MM.1S (cell line): ENCODE measurements at regions not wholly inside any gene's neighbourhood (a gene's known extent, or its start where the extent isn't known, plus 50 kb on each side); places are given as distances from the start of the nearest gene placed in this dataset.

Experiments
- DNase-seq: peaks from one replicate; pipeline ENCODE4 v3.0.0-alpha.2; 2015
- H2AFZ ChIP-seq: fragments of 300-600 bp; sonication (generic); 2 replicates; pipeline ENCODE4 v1.6.0; 2016; ENCODE audit warnings: antibody characterized with exemption, low read length
- H3F3A ChIP-seq: fragments of 300-600 bp; sonication (generic); 2 replicates; pipeline ENCODE4 v1.6.1; 2016; ENCODE audit warnings: mild to moderate bottlenecking, antibody characterized with exemption, low read length, moderate library complexity, mixed read lengths; ENCODE audit not compliant: insufficient read depth
- H3K27ac ChIP-seq: fragments of 300-600 bp; sonication (generic); 2 replicates; pipeline ENCODE4 v1.5.1; 2016; ENCODE audit warnings: mild to moderate bottlenecking, low read length
- H3K27me3 ChIP-seq: fragments of 300-600 bp; sonication (generic); replicated peaks from 2 replicates; pipeline ENCODE4 v1.6.0; 2016; ENCODE audit warnings: low read length; ENCODE audit not compliant: insufficient read depth
- H3K36me3 ChIP-seq: fragments of 300-600 bp; sonication (generic); replicated peaks from 2 replicates; pipeline ENCODE4 v1.6.1; 2016; ENCODE audit warnings: mild to moderate bottlenecking, low read length, mixed read lengths; ENCODE audit not compliant: insufficient read depth
- H3K4me1 ChIP-seq: fragments of 300-600 bp; sonication (generic); 2 replicates; pipeline ENCODE4 v1.6.1; 2016; ENCODE audit warnings: low read length, mixed read lengths
- H3K4me2 ChIP-seq: fragments of 300-600 bp; sonication (generic); 2 replicates; pipeline ENCODE4 v1.6.0; 2016; ENCODE audit warnings: low read depth, low read length
- H3K4me3 ChIP-seq: fragments of 300-600 bp; sonication (generic); 2 replicates; pipeline ENCODE4 v1.5.1; 2016; ENCODE audit warnings: low read length, mixed read lengths
- H3K79me2 ChIP-seq: fragments of 300-600 bp; sonication (generic); 2 replicates; pipeline ENCODE4 v1.6.1; 2016; ENCODE audit warnings: mixed run types, low read length, mixed read lengths
- H3K9ac ChIP-seq: fragments of 300-600 bp; sonication (generic); 2 replicates; pipeline ENCODE4 v1.6.1; 2016; ENCODE audit warnings: low read length, mixed read lengths
- H3K9me2 ChIP-seq: fragments of 300-600 bp; sonication (generic); replicated peaks from 2 replicates; pipeline ENCODE4 v1.6.1; 2016; ENCODE audit warnings: mild to moderate bottlenecking, low read length, mixed read lengths; ENCODE audit not compliant: insufficient read depth
- H3K9me3 ChIP-seq: fragments of 300-600 bp; sonication (generic); replicated peaks from 2 replicates; pipeline ENCODE4 v1.6.1; 2016; ENCODE audit warnings: mild to moderate bottlenecking, low read length, mixed read lengths; ENCODE audit not compliant: insufficient read depth
- H4K20me1 ChIP-seq: fragments of 300-600 bp; sonication (generic); 2 replicates; pipeline ENCODE4 v1.6.1; 2016; ENCODE audit warnings: mild to moderate bottlenecking, low read length, moderate library complexity, mixed read lengths; ENCODE audit not compliant: insufficient read depth
- EZH2 ChIP-seq: fragments of 300-600 bp; sonication (generic); optimal IDR thresholded peaks from 2 replicates; pipeline ENCODE3; 2017; ENCODE audit warnings: low read depth, mild to moderate bottlenecking, antibody characterized with exemption, low read length, mixed read lengths
- EZH2phosphoT487 ChIP-seq: fragments of 300-600 bp; sonication (generic); IDR thresholded peaks from 2 replicates; pipeline ENCODE4 v1.6.1; 2018; ENCODE audit warnings: antibody characterized with exemption, low read length
- TF ChIP-seq, protein P1 (sequence below): fragments of 300-600 bp; sonication (generic); IDR thresholded peaks from 2 replicates; pipeline ENCODE4 v1.5.1; 2016; ENCODE audit warnings: antibody characterized with exemption, low read length, mixed read lengths

DNA sequence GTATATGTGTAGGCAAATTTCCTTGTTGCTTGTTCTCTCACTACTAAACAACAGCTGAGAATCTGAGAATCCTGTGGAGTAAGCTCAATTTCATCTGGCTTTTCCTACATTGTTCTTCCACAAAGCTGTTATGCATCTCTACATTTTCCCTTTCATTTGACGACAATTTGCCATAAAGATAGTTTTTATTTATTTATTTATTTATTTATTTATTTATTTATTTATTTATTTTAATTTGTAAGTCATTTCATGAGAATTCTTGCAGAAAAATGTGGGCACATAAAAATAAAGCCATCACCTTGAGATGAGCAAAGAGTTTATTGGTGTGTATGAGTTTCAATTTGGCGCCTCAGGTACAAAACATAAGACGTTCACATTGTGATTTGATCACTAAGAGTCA is 545.9 kb upstream of the SEL1L start:
- H3K79me2 ChIP-seq, result no peaks in the 10 kb centered on the region
- H3K9me3 ChIP-seq, result no peaks in the 10 kb centered on the region
- no peak overlapping the region for H3K27ac ChIP-seq
- no peak overlapping the region for H3K4me2 ChIP-seq
- H3K36me3 ChIP-seq, result no peaks in the 10 kb centered on the region
- H2AFZ ChIP-seq, result no peak overlapping the region
- no peak for DNase-seq
- no peak overlapping the region for H3K4me3 ChIP-seq
- TF ChIP-seq EZH2, result no peak
- TF ChIP-seq, protein P1, sequence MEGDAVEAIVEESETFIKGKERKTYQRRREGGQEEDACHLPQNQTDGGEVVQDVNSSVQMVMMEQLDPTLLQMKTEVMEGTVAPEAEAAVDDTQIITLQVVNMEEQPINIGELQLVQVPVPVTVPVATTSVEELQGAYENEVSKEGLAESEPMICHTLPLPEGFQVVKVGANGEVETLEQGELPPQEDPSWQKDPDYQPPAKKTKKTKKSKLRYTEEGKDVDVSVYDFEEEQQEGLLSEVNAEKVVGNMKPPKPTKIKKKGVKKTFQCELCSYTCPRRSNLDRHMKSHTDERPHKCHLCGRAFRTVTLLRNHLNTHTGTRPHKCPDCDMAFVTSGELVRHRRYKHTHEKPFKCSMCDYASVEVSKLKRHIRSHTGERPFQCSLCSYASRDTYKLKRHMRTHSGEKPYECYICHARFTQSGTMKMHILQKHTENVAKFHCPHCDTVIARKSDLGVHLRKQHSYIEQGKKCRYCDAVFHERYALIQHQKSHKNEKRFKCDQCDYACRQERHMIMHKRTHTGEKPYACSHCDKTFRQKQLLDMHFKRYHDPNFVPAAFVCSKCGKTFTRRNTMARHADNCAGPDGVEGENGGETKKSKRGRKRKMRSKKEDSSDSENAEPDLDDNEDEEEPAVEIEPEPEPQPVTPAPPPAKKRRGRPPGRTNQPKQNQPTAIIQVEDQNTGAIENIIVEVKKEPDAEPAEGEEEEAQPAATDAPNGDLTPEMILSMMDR, result no peak
- no peak for TF ChIP-seq EZH2phosphoT487
- H3K9ac ChIP-seq, result no peak overlapping the region
- no peaks in the 10 kb centered on the region for H3K4me1 ChIP-seq
- H4K20me1 ChIP-seq, result no peaks in the 10 kb centered on the region
- no peaks in the 10 kb centered on the region for H3F3A ChIP-seq
- H3K9me2 ChIP-seq, result no peaks in the 10 kb centered on the region
- no peaks in the 10 kb centered on the region for H3K27me3 ChIP-seq

DNA sequence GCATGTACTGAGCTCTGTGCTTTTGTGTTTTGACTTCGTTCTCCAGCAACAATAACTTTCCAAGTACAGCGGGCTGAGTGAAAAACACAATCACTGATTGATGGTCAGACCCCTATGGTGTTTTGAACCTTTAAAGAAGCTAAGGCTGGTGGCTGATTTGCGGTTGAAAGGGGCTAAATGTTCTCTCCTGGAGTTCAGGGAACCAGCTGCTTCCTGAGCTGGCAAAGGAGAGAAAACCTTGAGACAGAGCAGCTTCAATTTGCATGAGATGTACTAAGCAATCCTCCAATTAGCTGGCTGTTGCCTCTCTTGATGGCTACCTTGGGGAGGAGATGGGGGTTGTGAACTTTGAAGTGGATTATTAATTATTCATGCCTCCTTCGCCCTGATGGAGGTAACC is 546.7 kb upstream of the SEL1L start:
- no peaks in the 10 kb centered on the region for H3K9me3 ChIP-seq
- no peaks in the 10 kb centered on the region for H3F3A ChIP-seq
- H4K20me1 ChIP-seq, result no peaks in the 10 kb centered on the region
- DNase-seq, result no peak
- H3K36me3 ChIP-seq, result no peaks in the 10 kb centered on the region
- no peaks in the 10 kb centered on the region for H3K9me2 ChIP-seq
- H2AFZ ChIP-seq, result no peak overlapping the region
- no peaks in the 10 kb centered on the region for H3K27me3 ChIP-seq
- H3K4me2 ChIP-seq, result no peak overlapping the region
- H3K9ac ChIP-seq, result no peak overlapping the region
- no peak overlapping the region for H3K27ac ChIP-seq
- no peak overlapping the region for H3K4me3 ChIP-seq
- H3K4me1 ChIP-seq, result no peaks in the 10 kb centered on the region
- no peaks in the 10 kb centered on the region for H3K79me2 ChIP-seq
- TF ChIP-seq, protein P1, result no peak
- no peak for TF ChIP-seq EZH2
- TF ChIP-seq EZH2phosphoT487, result no peak

DNA sequence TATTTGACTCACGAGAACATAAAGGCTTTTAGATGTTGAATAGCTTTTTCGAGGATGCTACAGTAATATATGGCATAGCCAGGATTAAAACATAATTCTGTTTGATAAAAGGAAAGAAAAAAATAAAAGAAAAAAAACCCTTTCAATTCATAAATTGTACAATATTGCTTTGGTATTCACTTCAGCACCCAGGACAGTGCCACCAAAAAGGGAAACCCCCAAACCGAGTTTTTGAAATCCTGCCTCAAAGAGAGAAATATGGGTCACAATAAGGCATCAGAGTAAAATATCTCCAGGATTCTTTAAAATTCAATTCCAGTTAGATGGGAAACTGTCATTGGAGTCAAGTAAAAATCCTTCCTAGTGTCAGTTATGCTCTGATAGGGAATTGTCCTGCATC is 551.2 kb upstream of the SEL1L start:
- Histone ChIP-seq H3K79me2 (no peaks in the 10 kb centered on the region), H3K9ac (no peak overlapping the region), H4K20me1 (no peaks in the 10 kb centered on the region), H3K36me3 (no peaks in the 10 kb centered on the region), H3K4me2 (no peak overlapping the region), H3K9me2 (no peaks in the 10 kb centered on the region), H3K27ac (no peak overlapping the region), H3K27me3 (no peaks in the 10 kb centered on the region), H3F3A (no peaks in the 10 kb centered on the region), H2AFZ (no peak overlapping the region), H3K9me3 (no peaks in the 10 kb centered on the region), H3K4me1 (no peaks in the 10 kb centered on the region), H3K4me3 (no peak overlapping the region)
- TF ChIP-seq EZH2 (no peak), EZH2phosphoT487 (no peak)
- TF ChIP-seq, protein P1, result no peak
- DNase-seq, result no peak

DNA sequence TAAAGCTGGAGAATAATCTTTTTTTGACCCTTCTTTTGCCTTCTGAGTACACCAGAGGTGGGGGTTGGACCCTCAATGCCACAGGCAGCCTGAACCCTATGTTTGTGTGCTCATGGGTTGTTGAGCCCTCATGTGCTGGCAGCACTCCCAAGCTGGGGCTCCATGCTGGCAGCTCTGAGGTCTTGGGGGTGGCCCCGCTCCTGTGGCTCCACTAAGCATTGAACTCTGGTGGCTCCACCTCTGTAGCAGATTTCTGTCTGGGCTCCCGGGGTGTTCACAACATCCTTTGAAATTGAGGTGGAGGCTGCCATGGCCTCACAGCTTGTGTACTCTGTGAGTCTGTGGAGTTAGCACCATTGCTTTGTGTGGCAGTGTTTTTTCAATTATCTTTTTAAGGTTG is 557.4 kb upstream of the SEL1L start:
- TF ChIP-seq EZH2 (no peak), EZH2phosphoT487 (no peak)
- TF ChIP-seq, protein P1, result no peak
- no peak overlapping the region for H2AFZ ChIP-seq
- no peaks in the 10 kb centered on the region for H4K20me1 ChIP-seq
- no peaks in the 10 kb centered on the region for H3K9me3 ChIP-seq
- H3F3A ChIP-seq, result no peaks in the 10 kb centered on the region
- no peaks in the 10 kb centered on the region for H3K4me1 ChIP-seq
- no peak overlapping the region for H3K9ac ChIP-seq
- no peak overlapping the region for H3K27ac ChIP-seq
- no peak overlapping the region for H3K4me2 ChIP-seq
- no peak overlapping the region for H3K4me3 ChIP-seq
- no peaks in the 10 kb centered on the region for H3K36me3 ChIP-seq
- no peaks in the 10 kb centered on the region for H3K79me2 ChIP-seq
- no peaks in the 10 kb centered on the region for H3K9me2 ChIP-seq
- no peak for DNase-seq
- H3K27me3 ChIP-seq, result no peaks in the 10 kb centered on the region
